ENCODE measurements at regions not wholly inside any gene's neighbourhood (a gene's known extent, or its start where the extent isn't known, plus 50 kb on each side); places are given as distances from the start of the nearest gene placed in this dataset.

DNA sequence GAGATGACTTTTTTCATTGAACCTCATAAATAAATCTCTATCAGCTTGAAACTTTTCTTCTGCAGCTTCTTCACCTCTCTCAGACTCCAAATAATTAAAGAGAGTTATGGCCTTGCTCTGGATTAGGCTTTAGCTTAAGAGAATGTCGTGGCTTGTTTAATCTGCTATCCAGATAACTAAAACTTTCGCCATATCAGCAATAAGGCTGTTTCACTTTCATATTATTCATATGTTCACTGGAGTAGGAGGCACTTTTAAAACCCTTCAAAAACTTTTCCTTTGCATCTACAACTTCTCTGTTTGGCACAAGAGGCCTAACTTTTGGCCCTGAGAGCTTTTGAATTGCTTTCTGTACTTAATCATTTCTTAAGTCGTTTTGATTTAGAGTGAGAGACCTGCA, 386.9 kb upstream of the FAM174A start:
- ATAC-seq (ENCODE audit: insufficient read depth, low read depth) (no peak), DNase-seq (no peak)
- Histone ChIP-seq H3K4me2 (ENCODE audit: insufficient read depth, low read length) (no peak overlapping the region), H3K4me1 (ENCODE audit: insufficient read depth, low read length) (no peaks in the 10 kb centered on the region), H3K27ac (ENCODE audit: low read length) (no peak overlapping the region), H3K4me3 (ENCODE audit: low read depth in 1 of 2, low read length in 2 of 2) (no peak overlapping the region), H4K20me1 (ENCODE audit: insufficient read depth, low read length) (no peaks in the 10 kb centered on the region), H3K9ac (ENCODE audit: low read depth, low read length) (no peak overlapping the region), H3K36me3 (ENCODE audit: insufficient read depth, low read length) (no peaks in the 10 kb centered on the region), H3K9me3 (ENCODE audit: insufficient read depth, low read length, severe bottlenecking) (no peaks in the 10 kb centered on the region), H3K27me3 (ENCODE audit: insufficient read depth, low read length, poor library complexity) (no peaks in the 10 kb centered on the region), H3K79me2 (ENCODE audit: insufficient read depth, low read length) (no peaks in the 10 kb centered on the region), H2AFZ (ENCODE audit: low read depth, low read length) (no peak overlapping the region)
- TF ChIP-seq EZH2 (IDR thresholded peaks at IDR 0.05; ENCODE audit: borderline replicate concordance, low read depth, low read length, severe bottlenecking), result no peak
- TF ChIP-seq, protein P1, sequence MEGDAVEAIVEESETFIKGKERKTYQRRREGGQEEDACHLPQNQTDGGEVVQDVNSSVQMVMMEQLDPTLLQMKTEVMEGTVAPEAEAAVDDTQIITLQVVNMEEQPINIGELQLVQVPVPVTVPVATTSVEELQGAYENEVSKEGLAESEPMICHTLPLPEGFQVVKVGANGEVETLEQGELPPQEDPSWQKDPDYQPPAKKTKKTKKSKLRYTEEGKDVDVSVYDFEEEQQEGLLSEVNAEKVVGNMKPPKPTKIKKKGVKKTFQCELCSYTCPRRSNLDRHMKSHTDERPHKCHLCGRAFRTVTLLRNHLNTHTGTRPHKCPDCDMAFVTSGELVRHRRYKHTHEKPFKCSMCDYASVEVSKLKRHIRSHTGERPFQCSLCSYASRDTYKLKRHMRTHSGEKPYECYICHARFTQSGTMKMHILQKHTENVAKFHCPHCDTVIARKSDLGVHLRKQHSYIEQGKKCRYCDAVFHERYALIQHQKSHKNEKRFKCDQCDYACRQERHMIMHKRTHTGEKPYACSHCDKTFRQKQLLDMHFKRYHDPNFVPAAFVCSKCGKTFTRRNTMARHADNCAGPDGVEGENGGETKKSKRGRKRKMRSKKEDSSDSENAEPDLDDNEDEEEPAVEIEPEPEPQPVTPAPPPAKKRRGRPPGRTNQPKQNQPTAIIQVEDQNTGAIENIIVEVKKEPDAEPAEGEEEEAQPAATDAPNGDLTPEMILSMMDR (IDR thresholded peaks at IDR 0.05; ENCODE audit: borderline replicate concordance, extremely low read depth, low read length, poor library complexity, severe bottlenecking), result no peak

DNA sequence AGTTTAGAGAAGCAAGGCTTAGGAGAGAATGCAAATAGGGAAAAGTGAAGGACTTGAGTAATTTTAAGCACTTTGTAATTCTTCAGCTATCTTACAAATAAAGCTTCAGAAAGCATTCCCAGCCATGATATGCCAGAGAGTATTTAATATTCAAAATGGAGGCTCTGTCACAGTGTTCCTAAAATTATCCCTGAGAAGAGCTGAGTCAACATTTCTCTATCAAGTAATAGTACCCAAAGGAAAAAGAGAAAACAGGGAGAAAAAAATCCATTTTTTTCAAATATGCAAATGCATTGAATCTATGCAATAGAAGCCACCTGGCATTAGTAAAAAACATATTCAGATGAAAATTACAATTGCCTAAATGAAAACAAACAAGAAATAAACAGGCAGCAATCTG, 392.6 kb upstream of the FAM174A start:
- no peaks in the 10 kb centered on the region for H4K20me1 ChIP-seq (ENCODE audit: insufficient read depth, low read length)
- H3K27me3 ChIP-seq (ENCODE audit: insufficient read depth, low read length, poor library complexity), result no peaks in the 10 kb centered on the region
- H3K4me3 ChIP-seq (ENCODE audit: low read depth in 1 of 2, low read length in 2 of 2), result no peak overlapping the region
- DNase-seq, result no peak
- no peak for ATAC-seq (ENCODE audit: insufficient read depth, low read depth)
- no peaks in the 10 kb centered on the region for H3K4me1 ChIP-seq (ENCODE audit: insufficient read depth, low read length)
- H3K27ac ChIP-seq (ENCODE audit: low read length), result no peak overlapping the region
- H3K79me2 ChIP-seq (ENCODE audit: insufficient read depth, low read length), result no peaks in the 10 kb centered on the region
- H3K4me2 ChIP-seq (ENCODE audit: insufficient read depth, low read length), result no peak overlapping the region
- TF ChIP-seq, protein P1 (IDR thresholded peaks at IDR 0.05; ENCODE audit: borderline replicate concordance, extremely low read depth, low read length, poor library complexity, severe bottlenecking), result no peak
- no peak for TF ChIP-seq EZH2 (IDR thresholded peaks at IDR 0.05; ENCODE audit: borderline replicate concordance, low read depth, low read length, severe bottlenecking)
- H3K9me3 ChIP-seq (ENCODE audit: insufficient read depth, low read length, severe bottlenecking), result no peaks in the 10 kb centered on the region
- H3K9ac ChIP-seq (ENCODE audit: low read depth, low read length), result no peak overlapping the region
- no peaks in the 10 kb centered on the region for H3K36me3 ChIP-seq (ENCODE audit: insufficient read depth, low read length)
- no peak overlapping the region for H2AFZ ChIP-seq (ENCODE audit: low read depth, low read length)

DNA sequence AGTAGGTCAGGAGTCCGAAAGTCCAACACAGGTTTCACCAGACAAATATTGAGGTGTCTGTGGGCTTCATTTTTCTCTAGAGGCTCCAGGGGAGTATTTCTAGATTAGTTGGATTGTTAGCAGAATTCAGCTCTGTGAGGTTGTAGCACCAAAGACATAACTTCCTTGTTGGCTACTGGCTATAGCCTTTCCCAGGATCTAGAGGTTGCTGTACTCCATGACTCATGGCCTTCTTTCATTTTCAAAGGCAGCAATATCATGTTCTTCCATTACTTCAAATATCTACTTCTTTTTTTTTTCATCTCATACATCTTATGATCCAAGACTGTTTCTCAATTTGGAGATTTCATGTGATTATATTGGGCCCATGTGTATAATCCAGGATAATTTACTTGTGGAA, 404.0 kb upstream of the FAM174A start:
- no peak overlapping the region for H3K4me3 ChIP-seq (ENCODE audit: low read depth in 1 of 2, low read length in 2 of 2)
- H3K36me3 ChIP-seq (ENCODE audit: insufficient read depth, low read length), result no peaks in the 10 kb centered on the region
- TF ChIP-seq EZH2 (IDR thresholded peaks at IDR 0.05; ENCODE audit: borderline replicate concordance, low read depth, low read length, severe bottlenecking), result no peak
- TF ChIP-seq, protein P1 (IDR thresholded peaks at IDR 0.05; ENCODE audit: borderline replicate concordance, extremely low read depth, low read length, poor library complexity, severe bottlenecking), result no peak
- H4K20me1 ChIP-seq (ENCODE audit: insufficient read depth, low read length), result no peaks in the 10 kb centered on the region
- no peak overlapping the region for H3K9ac ChIP-seq (ENCODE audit: low read depth, low read length)
- H3K27ac ChIP-seq (ENCODE audit: low read length), result no peak overlapping the region
- DNase-seq (no peak), ATAC-seq (ENCODE audit: insufficient read depth, low read depth) (no peak)
- no peaks in the 10 kb centered on the region for H3K79me2 ChIP-seq (ENCODE audit: insufficient read depth, low read length)
- no peak overlapping the region for H3K4me2 ChIP-seq (ENCODE audit: insufficient read depth, low read length)
- no peak overlapping the region for H2AFZ ChIP-seq (ENCODE audit: low read depth, low read length)
- H3K4me1 ChIP-seq (ENCODE audit: insufficient read depth, low read length), result no peaks in the 10 kb centered on the region
- no peaks in the 10 kb centered on the region for H3K9me3 ChIP-seq (ENCODE audit: insufficient read depth, low read length, severe bottlenecking)
- H3K27me3 ChIP-seq (ENCODE audit: insufficient read depth, low read length, poor library complexity), result peaks cover 2% of the 10 kb centered on the region

DNA sequence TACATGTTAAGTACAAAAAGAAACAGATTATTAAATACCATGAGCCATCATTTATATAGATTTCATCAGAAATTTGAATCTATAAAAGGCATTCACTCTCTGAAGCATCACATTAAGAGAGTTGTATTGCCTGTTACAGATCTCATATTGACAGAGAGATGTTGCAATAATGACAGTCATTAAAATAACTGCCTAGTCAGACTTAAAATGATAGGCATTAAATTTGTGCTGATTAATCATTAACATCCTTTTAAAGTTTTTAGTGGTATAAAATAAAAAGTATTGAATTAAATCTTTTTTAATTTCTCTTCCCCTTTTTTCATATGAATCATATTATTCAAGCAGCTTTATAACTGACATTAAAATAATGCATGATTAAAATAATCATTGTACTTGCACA, 404.9 kb upstream of the FAM174A start:
- H3K4me3 ChIP-seq (ENCODE audit: low read depth in 1 of 2, low read length in 2 of 2), result no peak overlapping the region
- no peak overlapping the region for H3K9ac ChIP-seq (ENCODE audit: low read depth, low read length)
- no peaks in the 10 kb centered on the region for H3K79me2 ChIP-seq (ENCODE audit: insufficient read depth, low read length)
- no peak overlapping the region for H3K27ac ChIP-seq (ENCODE audit: low read length)
- H4K20me1 ChIP-seq (ENCODE audit: insufficient read depth, low read length), result no peaks in the 10 kb centered on the region
- H3K4me2 ChIP-seq (ENCODE audit: insufficient read depth, low read length), result no peak overlapping the region
- H3K27me3 ChIP-seq (ENCODE audit: insufficient read depth, low read length, poor library complexity), result peaks cover 2% of the 10 kb centered on the region
- DNase-seq (no peak), ATAC-seq (ENCODE audit: insufficient read depth, low read depth) (no peak)
- no peak overlapping the region for H2AFZ ChIP-seq (ENCODE audit: low read depth, low read length)
- no peak for TF ChIP-seq EZH2 (IDR thresholded peaks at IDR 0.05; ENCODE audit: borderline replicate concordance, low read depth, low read length, severe bottlenecking)
- TF ChIP-seq, protein P1 (IDR thresholded peaks at IDR 0.05; ENCODE audit: borderline replicate concordance, extremely low read depth, low read length, poor library complexity, severe bottlenecking), result no peak
- H3K36me3 ChIP-seq (ENCODE audit: insufficient read depth, low read length), result no peaks in the 10 kb centered on the region
- H3K9me3 ChIP-seq (ENCODE audit: insufficient read depth, low read length, severe bottlenecking), result no peaks in the 10 kb centered on the region
- H3K4me1 ChIP-seq (ENCODE audit: insufficient read depth, low read length), result no peaks in the 10 kb centered on the region
